ENCODE measurements at regions not wholly inside any gene's neighbourhood (a gene's known extent, or its start where the extent isn't known, plus 50 kb on each side); places are given as distances from the start of the nearest gene placed in this dataset.
"Not testable (repeated sequence)": the region's sequence is repeated elsewhere in the genome, so short reads cannot be mapped to it uniquely, and the experiment has no call there.

DNA sequence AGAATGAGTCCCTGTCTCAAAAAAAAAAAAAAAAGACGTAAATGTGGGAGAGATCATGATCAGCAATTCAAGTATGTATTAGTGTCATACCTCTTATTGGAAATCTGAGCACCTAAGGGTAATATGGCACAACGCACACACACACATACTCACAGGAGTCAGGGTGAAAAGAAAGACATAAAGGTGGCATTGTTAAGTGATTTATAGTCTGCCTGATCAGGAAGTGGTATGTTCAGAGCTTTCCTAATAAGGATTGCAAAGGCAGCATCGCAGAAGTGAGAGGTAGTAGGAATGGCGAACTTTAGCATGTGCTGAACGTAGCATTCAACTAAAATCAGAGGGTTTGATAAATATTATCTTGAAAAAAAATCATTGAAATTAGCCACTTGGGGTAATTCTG is 854.3 kb downstream of the METTL15 start:
- no peak for DNase-seq

DNA sequence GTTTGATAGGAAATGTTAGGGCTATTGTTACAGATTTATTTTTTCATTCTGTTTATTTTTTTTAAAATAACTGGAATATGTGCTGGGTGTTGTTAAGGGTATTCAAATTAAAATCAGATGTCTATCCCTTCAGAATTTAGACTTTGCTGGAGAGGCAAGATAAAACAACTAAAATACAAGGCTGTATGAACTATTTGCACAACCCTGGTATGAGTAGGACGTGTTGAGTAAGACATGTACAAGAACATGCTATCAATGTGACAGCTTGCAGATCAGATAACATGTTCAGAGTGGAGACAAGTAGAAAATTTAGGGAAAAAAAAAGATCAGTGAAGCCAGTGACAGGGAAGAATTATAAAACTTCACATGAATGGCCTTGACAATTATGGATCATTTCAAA is 853.5 kb downstream of the METTL15 start:
- DNase-seq = no peak

DNA sequence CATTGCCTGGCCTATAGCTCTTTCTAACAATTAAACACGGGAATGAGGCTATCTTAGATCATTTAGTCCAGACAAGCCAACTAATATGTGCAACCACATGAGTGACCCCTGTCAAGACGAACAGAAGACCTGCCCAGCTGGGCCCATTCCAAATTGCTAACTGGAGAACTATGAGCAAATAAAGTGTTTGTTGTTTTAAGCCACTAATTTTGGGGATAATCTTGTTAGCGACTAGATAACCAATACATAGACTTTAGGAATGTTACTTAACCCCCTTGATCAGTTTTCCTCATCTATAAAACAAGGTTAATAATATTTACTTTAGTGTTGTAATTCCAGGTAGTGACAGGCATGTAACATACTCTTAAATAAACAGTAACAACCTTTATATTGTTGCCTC is 848.3 kb downstream of the METTL15 start:
- DNase-seq = no peak

GRCh38 chr11:28951191-28951590 is 843.0 kb downstream of the METTL15 start:
- DNase-seq = no peak

DNA sequence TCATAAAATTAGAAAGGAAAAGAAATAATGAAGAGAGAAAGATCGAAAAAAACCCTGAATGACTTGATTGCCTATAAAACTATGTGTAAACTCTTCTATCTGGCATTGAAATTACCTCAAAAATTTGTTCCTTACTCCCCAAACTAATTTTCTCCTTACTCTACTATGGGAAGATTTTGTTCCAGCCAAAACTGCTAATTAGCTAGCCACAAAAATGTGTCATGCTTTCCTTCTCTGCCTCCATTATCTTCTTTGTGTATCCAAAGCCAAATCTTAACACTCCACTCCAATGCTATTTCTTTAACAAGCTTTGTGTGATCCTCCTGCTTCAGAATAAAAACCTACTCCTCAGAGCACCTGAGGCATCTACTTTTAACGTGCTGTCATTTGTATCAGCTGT is 831.2 kb downstream of the METTL15 start:
- no peak for DNase-seq

GRCh38 chr11:28938091-28938490 is 829.9 kb downstream of the METTL15 start:
- no peak for DNase-seq

- no peak for DNase-seq
Observed at GRCh38 chr11:28932940-28933339, 824.8 kb downstream of the METTL15 start.

- no peak for DNase-seq
Observed at GRCh38 chr11:28924004-28924403, 815.8 kb downstream of the METTL15 start.

DNA sequence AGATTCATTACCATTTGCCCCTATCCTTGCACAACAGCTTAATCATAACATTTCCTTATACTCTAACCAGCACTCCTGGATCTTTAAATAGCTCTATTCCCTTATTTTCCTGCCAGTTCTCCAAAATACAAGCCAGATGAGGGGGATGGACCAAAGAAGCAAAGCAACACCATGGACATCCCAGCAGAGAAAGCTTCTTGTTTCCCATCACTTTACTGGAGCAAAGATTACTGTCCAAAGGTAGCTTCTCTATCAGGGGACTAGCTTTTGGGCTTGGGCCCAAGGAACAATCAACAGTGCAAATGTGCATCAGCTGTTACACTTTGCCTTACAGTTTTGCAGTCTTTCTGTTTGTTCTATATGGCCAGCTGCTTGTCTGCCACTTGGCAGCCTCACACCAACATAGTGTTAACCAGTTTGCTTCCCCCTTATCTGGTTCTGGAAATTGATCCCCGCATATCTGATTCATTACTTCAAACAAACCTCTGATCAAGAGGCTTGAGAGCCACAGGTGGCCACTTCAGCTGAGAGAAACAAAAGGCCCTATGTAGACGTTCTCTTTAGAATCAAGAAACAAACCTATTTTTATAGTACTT is 814.3 kb downstream of the METTL15 start:
- no peak for DNase-seq

- DNase-seq = no peak
Observed at GRCh38 chr11:28919194-28919593, 811.0 kb downstream of the METTL15 start.

DNA sequence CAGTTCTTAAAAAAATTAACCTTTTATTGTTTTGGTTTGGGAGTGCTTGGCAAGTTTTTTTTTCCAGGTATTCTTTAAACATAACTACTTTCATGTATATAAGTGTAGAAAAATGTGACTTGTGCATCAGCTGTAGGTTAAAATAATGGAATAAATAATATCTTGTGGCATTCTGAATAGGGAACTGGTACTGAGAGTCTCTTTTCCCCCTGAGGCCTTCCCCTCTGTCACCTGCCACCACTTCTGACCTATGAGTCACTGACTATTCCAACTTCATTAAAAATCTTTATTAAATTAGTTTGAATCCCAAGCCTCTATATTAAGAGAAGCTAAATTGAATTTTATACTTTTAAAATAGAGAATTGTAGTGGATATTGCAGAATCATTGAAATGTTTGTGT is 805.7 kb downstream of the METTL15 start:
- no peak for DNase-seq

GRCh38 chr11:28911829-28912228 is 803.6 kb downstream of the METTL15 start:
- DNase-seq = no peak

DNA sequence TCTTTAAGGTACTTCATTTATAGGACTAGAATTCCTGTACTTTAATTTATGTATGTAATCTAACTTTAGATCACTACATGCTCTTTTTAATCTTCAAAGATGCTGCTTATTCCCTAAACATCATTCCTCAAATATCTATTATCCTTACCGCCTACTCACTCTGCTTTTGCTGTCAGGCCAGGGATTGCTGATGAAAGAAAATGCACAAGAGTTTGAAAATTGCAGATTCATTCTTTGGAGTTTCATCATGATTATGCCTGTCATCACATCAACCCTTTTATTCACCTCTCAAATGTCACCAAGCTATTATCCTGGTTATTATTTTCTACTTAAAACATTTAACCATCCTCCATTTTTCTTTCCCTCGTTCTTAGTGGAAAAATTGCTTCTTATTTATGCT is 802.7 kb downstream of the METTL15 start:
- no peak for DNase-seq

DNA sequence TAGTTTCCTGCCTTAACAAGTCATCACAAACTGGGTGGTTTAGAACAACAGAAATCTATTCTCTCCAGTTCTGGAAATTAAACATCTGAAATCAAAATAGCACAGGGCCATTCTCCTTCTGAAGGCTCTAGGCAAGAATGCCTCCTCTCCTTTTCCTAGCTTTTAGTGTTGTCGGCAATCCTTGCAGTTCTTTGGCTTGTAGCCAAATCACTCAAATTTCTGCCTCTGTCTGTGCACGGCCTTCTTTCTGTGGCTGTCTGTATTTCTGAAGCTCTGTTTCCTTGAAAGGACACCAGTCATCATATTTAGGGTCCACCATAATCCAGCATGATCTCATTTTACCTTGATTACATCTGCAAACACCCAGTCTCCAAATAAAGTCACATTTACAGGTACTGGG is 795.5 kb downstream of the METTL15 start:
- no peak for DNase-seq

GRCh38 chr11:28900427-28900826 is 792.2 kb downstream of the METTL15 start:
- DNase-seq = no peak

DNA sequence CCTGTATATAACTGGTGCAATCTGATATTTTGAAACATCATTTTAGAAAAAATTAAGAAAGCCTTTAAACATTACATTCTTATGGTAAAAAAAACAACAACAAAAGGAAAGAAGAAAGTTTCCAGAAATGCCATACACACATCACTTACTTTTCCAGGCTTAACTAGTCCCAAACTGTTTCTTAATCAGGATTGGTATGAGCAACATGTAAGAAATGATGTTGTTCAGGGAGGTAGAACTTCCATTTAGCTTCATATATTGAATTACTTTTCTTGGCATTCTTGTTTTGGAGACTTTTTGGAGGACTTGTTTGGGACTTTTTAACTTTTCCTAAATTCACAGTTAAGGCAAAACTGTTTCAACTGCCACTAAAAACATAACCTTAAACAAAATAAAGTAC is 791.5 kb downstream of the METTL15 start:
- no peak for DNase-seq

DNA sequence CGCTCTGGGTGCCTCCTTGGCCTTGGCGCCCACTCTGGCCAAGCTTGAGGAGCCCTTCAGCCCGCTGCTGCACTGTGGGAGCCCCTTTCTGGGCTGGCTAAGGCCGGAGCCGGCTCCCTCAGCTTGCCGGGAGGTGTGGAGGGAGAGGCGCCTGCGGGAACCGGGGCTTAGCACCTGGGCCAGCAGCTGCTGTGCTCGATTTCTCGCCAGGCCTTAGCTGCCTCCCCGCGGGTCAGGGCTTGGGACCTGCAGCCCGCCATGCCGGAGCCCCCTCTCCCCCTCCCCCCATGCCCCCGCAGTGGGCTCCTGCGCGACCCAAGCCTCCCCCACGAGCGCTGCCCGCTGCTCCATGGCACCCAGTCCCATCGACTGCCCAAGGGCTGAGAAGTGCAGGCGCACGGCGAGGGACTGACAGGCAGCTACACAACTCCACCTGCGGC is 782.4 kb downstream of the METTL15 start:
- not testable (repeated sequence) for DNase-seq

- DNase-seq = no peak
Observed at GRCh38 chr11:28887681-28888080, 779.5 kb downstream of the METTL15 start.

DNA sequence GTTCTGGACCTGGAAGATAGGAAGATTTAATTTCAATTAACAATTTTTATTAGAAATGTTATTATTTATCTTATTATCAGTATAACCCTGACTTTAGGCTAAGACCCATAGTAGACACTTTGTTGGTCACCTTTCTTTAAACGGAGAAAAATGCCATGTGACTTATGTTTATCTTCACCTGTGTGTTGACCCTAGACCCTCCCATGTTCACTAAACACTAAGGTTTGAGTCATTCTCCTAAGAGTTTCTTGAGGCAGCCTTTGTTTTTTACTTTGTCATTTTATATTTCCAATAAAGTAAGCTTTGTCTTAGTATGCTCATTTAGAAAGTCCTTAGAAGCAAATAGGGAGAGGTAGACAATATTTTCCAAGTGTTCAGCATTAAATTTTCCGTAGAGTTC is 771.7 kb downstream of the METTL15 start:
- DNase-seq = no peak

DNA sequence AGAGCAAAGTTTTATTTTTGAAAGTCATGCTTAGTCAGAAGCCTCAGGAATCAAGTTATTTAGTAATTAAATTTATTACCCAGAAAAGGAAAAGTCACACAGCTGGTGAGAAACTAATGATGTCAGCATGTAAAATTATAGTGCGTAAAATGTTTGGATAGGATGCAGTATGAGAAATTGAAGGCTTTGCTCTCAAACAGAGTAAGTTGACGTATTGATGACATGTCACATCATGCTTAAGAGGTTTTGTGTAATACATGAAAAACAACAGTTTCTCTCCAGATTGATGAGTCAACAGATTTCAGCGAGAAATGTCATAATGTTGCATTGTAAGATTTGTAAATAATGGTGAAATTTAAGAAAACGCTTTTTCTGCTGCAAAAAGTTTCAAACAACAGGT is 769.8 kb downstream of the METTL15 start:
- DNase-seq = no peak

DNA sequence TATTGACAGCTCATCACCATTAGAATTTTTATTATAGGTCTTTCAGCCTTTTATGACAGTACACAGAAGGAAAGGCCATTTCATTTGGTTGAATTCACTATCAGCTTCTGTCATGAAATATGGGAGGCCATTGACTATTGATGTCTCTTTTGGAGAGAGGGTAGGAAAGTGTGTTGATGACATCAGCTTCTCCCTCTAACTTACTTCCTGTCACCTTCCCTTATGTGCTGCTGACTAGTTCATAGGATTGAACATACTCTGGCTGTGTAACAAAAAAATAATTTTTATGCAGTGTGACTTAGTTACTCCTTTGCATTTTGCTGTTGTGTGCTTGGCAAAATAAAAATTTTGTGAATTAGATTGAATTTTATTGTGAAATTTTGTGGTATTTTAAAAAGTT is 769.2 kb downstream of the METTL15 start:
- no peak for DNase-seq

GRCh38 chr11:28874706-28875105 is 766.5 kb downstream of the METTL15 start:
- DNase-seq = no peak

DNA sequence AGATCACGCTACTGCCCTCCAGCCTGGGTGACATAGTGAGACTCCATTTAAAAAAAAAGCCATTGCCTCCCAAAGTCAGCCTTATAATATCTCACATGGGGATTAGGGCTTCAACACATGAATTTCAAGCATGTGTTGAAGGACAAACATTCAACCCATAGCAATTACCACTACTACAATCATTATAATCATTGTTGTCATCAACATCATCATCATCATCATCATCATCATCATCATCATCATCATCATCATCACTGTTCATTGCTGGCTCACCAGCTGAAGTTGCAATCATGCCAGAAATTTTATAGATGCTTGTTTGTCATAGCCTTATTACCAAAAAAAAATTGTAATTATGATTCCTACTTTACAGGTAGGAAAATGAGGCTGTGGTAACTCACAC is 762.9 kb downstream of the METTL15 start:
- no peak for DNase-seq

DNA sequence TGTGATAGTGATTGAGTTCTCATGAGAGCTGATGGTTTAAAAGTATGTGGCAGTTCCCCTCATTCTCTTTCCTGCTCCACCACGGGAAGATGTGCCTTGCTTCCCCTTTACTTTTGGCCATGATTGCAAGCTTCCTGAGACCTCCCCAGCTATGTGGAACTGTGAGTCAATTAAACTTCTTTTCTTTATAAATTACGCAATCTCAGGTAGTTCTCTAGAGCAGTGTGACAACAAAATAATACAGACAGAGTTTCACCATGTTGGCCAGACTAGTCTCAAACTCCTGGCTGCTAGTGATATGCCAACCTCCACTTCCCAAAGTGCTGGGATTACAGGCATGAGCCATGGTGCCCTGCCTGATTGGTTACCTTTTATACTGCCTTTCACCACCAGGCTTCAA is 755.2 kb downstream of the METTL15 start:
- DNase-seq = no peak

- no peak for DNase-seq
Observed at GRCh38 chr11:28860893-28861292, 752.7 kb downstream of the METTL15 start.

DNA sequence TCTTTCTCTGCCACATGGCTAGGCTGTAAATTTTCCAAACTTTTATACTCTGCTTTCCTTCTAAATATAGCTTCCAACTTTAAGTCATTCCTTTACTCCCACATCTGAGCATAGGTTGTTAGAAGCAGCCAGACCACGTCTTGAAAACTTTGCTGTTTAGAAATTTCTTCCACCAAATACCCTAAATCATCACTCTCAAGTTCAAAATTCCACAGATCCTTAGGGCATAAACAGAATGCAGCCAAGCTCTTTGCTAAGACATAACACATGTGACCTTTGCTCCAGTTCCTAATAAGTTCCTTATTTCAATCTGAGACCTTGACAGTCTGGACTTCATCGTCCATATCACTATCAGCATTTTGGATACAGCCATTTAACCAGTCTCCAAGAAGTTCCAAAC is 749.9 kb downstream of the METTL15 start:
- DNase-seq = no peak

Data from NCI-H1436 treated with DMSO at 0.1 percent for 48 hours (cell line).